HEK293T (cell line): ENCODE measurements at regions not wholly inside any gene's neighbourhood (a gene's known extent, or its start where the extent isn't known, plus 50 kb on each side); places are given as distances from the start of the nearest gene placed in this dataset.

Source experiments
- CTCF ChIA-PET: fragments of 350-600 bp; formaldehyde crosslinking; extraction: SDS; loops from one replicate; lab custom pipeline; 2021; ENCODE audit warnings: antibody characterized with exemption, inconsistent platforms; lab: Yijun Ruan, JAX
- POLR2A ChIA-PET: fragments of 350-600 bp; formaldehyde crosslinking; extraction: SDS; loops from one replicate; lab custom pipeline; 2020; ENCODE audit warnings: antibody characterized with exemption, inconsistent platforms; lab: Yijun Ruan, JAX
- DNase-seq: peaks from one replicate; pipeline ENCODE4 v3.0.0; 2012; ENCODE audit warnings: mixed read lengths; ENCODE audit errors: extremely low spot score
- ARNT ChIP-seq: fragments of 450-650 bp; IDR thresholded peaks from 2 replicates; pipeline ENCODE4 v1.6.1; 2017; ENCODE audit warnings: mild to moderate bottlenecking
- BHLHE40 ChIP-seq: fragments of 450-650 bp; IDR thresholded peaks from 2 replicates; pipeline ENCODE4 v1.6.1; 2016; ENCODE audit warnings: mild to moderate bottlenecking, moderate library complexity, borderline replicate concordance
- CTBP1 ChIP-seq: fragments of 450-650 bp; IDR thresholded peaks from 2 replicates; pipeline ENCODE4 v1.6.1; 2016; ENCODE audit warnings: borderline replicate concordance
- ELF4 ChIP-seq: fragments of 450-650 bp; IDR thresholded peaks from 2 replicates; pipeline ENCODE4 v1.6.1; 2017; ENCODE audit warnings: antibody characterized with exemption
- FOXA1 ChIP-seq: fragments of 450-650 bp; IDR thresholded peaks from 2 replicates; pipeline ENCODE4 v1.6.1; 2016; ENCODE audit warnings: mild to moderate bottlenecking
- FOXK2 ChIP-seq: fragments of 450-650 bp; IDR thresholded peaks from 2 replicates; pipeline ENCODE4 v1.6.1; 2016; ENCODE audit warnings: mild to moderate bottlenecking
- FOXM1 ChIP-seq: fragments of 450-650 bp; IDR thresholded peaks from 2 replicates; pipeline ENCODE4 v1.6.1; 2017; ENCODE audit warnings: mild to moderate bottlenecking, borderline replicate concordance
- HDGF ChIP-seq: fragments of 450-650 bp; IDR thresholded peaks from 2 replicates; pipeline ENCODE4 v1.6.1; 2017; ENCODE audit warnings: antibody characterized with exemption, borderline replicate concordance
- L3MBTL2 ChIP-seq: fragments of 450-650 bp; conservative IDR thresholded peaks from 2 replicates; pipeline ENCODE4 v1.6.1; 2016; ENCODE audit warnings: mild to moderate bottlenecking
- LEF1 ChIP-seq: fragments of 450-650 bp; IDR thresholded peaks from 2 replicates; pipeline ENCODE4 v1.6.1; 2017; ENCODE audit warnings: mild to moderate bottlenecking, borderline replicate concordance
- NFRKB ChIP-seq: fragments of 450-650 bp; IDR thresholded peaks from 2 replicates; pipeline ENCODE4 v1.6.1; 2016; ENCODE audit warnings: mild to moderate bottlenecking, moderate library complexity
- SP1 ChIP-seq: fragments of 450-650 bp; IDR thresholded peaks from 2 replicates; pipeline ENCODE4 v1.6.1; 2017
- SUZ12 ChIP-seq: fragments of 450-650 bp; IDR thresholded peaks from 2 replicates; pipeline ENCODE4 v1.6.1; 2016; ENCODE audit warnings: mild to moderate bottlenecking
- TARDBP ChIP-seq: fragments of 450-650 bp; IDR thresholded peaks from 2 replicates; pipeline ENCODE4 v1.6.1; 2016
- ZNF384 ChIP-seq: fragments of 450-650 bp; IDR thresholded peaks from 2 replicates; pipeline ENCODE4 v1.6.1; 2016
- TF ChIP-seq, protein P1 (sequence below): fragments of 450-650 bp; IDR thresholded peaks from 2 replicates; pipeline ENCODE4 v1.6.1; 2016

DNA sequence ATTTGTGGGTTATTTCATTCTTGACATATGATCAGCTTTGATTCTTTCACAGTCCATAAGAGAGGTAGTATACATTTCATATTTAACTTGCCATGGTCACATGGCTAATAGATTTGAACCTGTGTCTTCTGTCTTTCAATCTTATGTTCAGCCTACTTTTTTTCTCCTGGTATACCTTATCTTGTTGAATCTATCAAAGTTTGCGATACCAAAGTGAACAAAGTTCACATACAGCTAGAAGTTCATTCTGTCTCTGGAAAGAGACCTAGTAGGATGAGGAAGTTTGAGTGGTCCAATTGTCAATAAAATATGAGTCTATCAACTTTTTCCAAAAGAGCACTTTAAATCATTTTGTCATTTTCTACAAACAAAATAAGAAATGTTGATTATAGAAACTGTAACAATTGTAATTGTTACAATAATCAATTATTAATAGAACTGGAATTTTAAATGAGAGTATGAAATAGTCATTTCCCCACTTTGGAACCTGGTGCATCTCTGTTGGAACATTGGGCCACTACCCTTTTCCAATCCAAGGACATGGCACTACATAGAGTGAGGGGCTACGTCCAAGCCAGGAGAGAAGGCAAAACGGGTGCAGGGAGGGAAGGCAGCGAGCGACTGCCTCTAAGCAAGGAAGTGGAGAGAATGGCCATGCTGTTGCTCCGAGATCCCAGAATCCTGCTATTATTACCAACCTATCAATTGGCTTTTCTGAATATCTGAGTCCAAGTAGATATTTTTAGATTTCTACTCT is 194.2 kb upstream of the FOXQ1 start:
- CTCF ChIA-PET, result no interaction called here
- POLR2A ChIA-PET, result no interaction called here
- DNase-seq, result no peak
- TF ChIP-seq SUZ12 (no peak), HDGF (no peak), CTBP1 (no peak), SP1 (no peak), TARDBP (no peak), ZNF384 (no peak), L3MBTL2 (no peak), LEF1 (no peak)

DNA sequence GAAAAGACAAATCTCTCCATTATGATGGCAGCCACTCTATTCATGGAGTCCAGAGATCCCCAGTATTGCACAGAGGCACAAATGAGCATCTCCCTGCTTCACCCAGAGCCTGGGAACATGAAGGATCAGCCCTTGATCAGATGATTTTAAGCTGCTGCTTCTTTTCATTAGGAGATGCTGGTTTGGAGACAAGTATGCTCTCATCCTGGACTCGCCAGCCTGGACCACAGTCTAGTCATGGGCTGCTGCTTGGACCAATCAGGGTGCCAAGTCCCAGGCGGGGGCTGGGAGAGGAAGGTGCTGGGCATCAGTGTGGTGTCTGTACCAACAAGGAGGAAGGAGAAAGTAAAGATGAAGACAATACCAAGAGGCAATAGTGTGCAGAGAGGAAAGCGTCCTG is 195.7 kb upstream of the FOXQ1 start:
- TF ChIP-seq FOXM1 (no peak), BHLHE40 (no peak), NFRKB (no peak), ARNT (no peak), ELF4 (no peak), HDGF (no peak), SP1 (no peak), L3MBTL2 (no peak), LEF1 (no peak), ZNF384 (no peak), FOXK2 (no peak), TARDBP (no peak), FOXA1 (no peak)
- TF ChIP-seq, protein P1, sequence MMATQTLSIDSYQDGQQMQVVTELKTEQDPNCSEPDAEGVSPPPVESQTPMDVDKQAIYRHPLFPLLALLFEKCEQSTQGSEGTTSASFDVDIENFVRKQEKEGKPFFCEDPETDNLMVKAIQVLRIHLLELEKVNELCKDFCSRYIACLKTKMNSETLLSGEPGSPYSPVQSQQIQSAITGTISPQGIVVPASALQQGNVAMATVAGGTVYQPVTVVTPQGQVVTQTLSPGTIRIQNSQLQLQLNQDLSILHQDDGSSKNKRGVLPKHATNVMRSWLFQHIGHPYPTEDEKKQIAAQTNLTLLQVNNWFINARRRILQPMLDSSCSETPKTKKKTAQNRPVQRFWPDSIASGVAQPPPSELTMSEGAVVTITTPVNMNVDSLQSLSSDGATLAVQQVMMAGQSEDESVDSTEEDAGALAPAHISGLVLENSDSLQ, result no peak
- no peak for DNase-seq
- CTCF ChIA-PET, result no interaction called here
- POLR2A ChIA-PET, result no interaction called here

DNA sequence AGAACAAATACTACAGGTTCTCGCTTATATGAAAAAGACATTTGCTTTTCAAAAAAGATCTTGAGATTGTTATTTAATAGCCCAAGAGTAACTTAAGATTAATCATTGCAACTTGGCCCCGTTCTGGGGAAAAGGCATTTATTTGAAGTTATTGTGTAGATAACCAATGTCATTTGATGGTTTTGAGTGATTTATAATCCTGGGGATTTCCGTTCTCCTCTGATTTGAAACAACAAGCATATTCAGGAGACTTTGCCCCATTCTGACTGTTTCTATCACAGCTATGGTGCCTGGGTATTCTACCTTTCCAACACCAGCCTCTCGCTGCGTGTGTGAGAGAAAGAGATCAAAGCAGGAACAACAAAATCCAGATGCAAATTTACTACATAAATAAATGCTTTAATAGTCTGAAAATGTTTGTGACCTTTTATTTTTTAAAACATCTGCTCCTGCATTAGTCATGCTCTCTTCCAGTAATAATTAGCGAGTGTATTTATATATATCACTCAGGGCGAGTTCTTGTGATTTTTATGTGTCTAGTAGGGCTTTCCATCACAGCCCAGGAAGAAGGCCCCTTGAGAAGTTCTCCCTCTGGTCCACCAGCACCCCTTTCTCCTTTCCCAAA is 197.9 kb upstream of the FOXQ1 start:
- CTCF ChIA-PET, result no interaction called here
- TF ChIP-seq NFRKB (no peak), HDGF (no peak)
- POLR2A ChIA-PET, result no interaction called here
- DNase-seq, result no peak

DNA sequence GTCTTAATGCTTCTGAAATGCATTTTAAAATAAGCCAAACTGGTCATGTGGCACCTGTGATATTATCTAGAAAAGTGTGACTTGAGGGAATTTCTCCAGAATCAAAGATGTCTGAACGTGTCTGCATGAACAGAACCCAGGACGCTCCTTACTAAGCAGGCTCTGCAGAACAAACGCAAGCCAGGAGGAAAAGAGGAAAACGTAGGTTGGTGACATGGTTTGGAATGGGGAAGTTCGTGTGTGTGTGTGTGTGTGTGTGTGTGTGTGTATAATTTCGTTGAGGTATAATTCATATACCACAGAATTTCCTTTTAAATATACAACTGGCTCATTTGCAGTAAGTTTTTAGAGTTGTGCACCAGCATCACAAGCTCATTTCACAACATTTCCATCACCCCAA is 200.5 kb upstream of the FOXQ1 start:
- ChIA-PET POLR2A (no interaction called here), CTCF (interaction anchor here (0.7 kb wide), 1 partner anchor 186 kb away, joined by 5 read pairs; no protein-coding TSS in a partner anchor)
- no peak for TF ChIP-seq SP1
- no peak for TF ChIP-seq BHLHE40
- no peak for TF ChIP-seq FOXA1
- TF ChIP-seq SUZ12, result no peak
- no peak for TF ChIP-seq CTBP1
- TF ChIP-seq TARDBP, result no peak
- DNase-seq, result no peak

DNA sequence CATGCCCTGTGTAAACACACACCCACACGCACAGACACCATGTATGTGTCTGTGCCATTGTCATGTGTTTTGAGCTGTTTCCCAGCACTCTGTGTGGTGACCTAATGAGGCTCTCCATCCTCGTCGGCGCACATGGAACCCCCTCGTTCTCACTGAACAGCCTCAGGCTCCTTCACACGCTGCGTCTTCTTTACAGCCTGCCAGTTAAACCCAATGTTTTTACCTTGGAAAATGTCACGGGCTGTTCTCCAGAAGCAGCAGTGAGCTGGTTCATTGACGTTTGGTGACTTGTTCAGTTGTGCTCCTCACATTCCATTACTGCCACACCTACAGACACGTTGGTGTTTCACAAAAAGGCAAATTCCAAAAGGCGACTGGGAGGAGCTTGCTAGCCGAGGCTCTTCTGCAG is 201.0 kb upstream of the FOXQ1 start:
- ChIA-PET CTCF (no interaction called here), POLR2A (no interaction called here)
- no peak for TF ChIP-seq ARNT
- TF ChIP-seq ELF4, result no peak
- no peak for TF ChIP-seq NFRKB
- no peak for TF ChIP-seq SP1
- no peak for DNase-seq

DNA sequence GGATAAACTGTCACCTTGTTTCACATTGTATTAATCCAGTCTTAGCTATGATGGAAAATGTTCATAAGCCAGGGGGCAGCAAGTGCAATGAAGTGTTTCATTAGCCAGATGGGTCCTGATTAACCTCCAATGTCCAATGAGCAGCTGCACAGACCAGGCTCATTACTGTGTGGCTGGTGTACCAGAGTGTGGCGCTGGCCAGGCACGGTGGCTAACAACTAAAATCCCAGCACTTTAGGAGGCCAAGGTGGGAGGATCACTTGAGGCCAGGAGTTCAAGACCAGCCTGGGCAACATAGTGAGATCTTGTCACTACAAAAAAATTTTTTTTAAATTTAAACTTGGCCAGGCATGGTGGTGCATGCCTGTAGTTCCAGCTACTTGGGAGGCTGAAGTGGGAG is 201.7 kb upstream of the FOXQ1 start:
- ChIA-PET CTCF (no interaction called here), POLR2A (no interaction called here)
- no peak for DNase-seq
- TF ChIP-seq ARNT, result no peak
- no peak for TF ChIP-seq ZNF384
- TF ChIP-seq HDGF, result no peak
- no peak for TF ChIP-seq SP1
- TF ChIP-seq FOXM1, result no peak
- no peak for TF ChIP-seq NFRKB
- no peak for TF ChIP-seq FOXA1
- no peak for TF ChIP-seq LEF1
- no peak for TF ChIP-seq ELF4
- TF ChIP-seq TARDBP, result no peak

DNA sequence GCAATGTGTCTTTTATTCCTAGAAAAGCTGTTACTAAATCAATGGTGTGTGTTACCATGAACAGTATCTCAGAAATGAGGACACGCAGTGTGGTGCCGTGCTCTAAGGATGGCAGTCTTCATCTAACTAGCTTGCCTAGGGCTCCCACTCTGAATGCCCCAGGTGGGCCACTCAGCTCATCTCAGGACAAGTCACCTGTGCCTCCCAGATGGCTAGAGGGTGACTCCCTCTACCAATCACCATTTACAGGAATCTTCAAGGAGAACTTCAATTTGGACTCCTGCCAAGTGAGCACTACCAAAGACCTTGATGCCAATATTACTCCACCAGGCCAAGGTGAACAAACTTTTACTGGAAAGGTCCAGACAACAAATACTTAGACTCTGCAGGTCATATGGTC is 202.8 kb upstream of the FOXQ1 start:
- ChIA-PET POLR2A (no interaction called here), CTCF (no interaction called here)
- TF ChIP-seq CTBP1 (no peak), FOXA1 (no peak), ELF4 (no peak), L3MBTL2 (no peak), ARNT (no peak), TARDBP (no peak), FOXK2 (no peak)
- no peak for DNase-seq

DNA sequence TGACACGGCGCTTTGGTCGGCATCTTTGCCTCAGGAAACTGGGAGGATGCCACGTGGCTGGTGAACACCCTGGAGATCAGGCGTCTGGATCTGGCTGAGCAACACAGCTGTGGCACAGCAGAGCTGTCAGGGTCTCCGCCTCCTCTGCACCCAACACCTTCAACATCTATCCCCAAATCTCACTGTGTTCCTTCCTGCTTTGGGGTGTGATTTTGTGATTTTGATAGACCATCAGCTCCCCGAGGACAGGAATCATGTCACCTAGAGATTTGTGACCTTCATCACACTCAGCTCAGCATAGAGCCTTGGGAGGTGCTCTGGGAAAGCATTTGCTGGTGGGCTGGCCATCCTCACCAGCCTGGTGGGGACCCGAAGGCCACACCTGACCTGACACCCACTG is 203.7 kb upstream of the FOXQ1 start:
- ChIA-PET CTCF (interaction anchor here (0.6 kb wide), 1 partner anchor 1021 kb away, joined by 3 read pairs; no protein-coding TSS in a partner anchor), POLR2A (no interaction called here)
- no peak for TF ChIP-seq SP1
- no peak for DNase-seq
